Hematopoietic multipotent progenitor cell treated with erythropoietin and hydrocortisone succinate and interleukin-3 and kit ligand, for 6 days (in vitro differentiated cells): ENCODE measurements at regions not wholly inside any gene's neighbourhood (a gene's known extent, or its start where the extent isn't known, plus 50 kb on each side); places are given as distances from the start of the nearest gene placed in this dataset.
A peak's percentile ranks its signal among the peaks of the same experiment; 100 is the strongest.
"Not testable (repeated sequence)": the region's sequence is repeated elsewhere in the genome, so short reads cannot be mapped to it uniquely, and the experiment has no call there.

Experiments
- DNase-seq: peaks from one replicate; pipeline ENCODE4 v3.0.0-alpha.2; 2015

DNA sequence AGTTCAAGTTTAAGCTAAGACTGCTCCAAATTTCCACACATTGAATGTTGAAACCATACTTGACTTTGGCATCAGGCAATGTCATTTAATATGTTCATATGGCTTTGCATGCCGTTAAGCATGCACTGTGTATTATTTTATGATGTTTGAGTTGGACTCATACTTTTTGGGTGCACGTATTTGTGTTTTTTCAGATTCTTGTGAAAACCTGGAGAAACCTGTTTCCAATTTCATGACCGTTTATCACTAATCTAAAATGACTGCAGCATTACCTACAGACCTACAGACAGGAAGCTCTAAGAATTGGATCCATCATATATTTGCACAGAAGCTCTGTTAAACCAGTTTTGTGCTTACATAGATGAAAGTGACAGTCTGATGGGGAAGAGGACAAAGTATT is 1093.0 kb upstream of the INTU start:
- DNase-seq = no peak

DNA sequence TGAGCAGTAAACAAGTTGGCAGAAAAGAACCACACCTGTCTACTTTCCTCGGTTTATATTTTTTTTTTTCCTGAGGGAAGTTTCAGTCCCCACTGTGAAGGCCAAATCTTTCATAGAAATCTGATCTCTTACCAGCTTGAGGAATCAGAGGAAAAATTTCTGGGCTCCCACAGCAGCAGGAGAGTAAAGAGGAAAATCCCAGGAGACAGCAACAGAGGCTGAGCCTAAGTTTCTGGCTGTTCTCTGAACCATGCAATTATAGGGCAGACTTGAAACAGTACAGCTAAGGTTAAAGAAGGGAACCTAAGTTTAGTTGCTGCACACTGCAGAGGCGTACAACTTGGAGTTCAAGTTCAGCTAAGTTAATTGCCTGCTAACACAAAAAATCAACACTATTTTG is 1090.9 kb upstream of the INTU start:
- DNase-seq = no peak

DNA sequence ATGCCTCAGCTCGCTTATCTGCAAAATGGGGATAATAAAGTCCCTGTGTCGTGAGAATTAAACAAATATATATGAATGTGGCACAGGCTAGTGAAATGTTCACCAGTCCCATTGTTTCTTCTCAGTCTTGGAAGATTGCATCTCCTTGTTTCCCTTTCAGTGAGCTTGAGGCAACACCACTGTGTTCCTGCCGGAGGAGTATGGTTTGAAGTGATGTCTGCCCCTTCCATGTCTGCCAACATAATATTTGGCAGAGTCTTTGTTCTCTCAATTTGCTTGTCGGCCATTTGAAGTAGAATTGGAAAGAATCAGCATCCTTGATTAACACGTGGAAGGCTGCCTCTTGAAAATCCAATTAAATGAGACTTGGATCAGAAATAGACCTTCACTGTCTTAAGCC is 1088.5 kb upstream of the INTU start:
- no peak for DNase-seq

DNA sequence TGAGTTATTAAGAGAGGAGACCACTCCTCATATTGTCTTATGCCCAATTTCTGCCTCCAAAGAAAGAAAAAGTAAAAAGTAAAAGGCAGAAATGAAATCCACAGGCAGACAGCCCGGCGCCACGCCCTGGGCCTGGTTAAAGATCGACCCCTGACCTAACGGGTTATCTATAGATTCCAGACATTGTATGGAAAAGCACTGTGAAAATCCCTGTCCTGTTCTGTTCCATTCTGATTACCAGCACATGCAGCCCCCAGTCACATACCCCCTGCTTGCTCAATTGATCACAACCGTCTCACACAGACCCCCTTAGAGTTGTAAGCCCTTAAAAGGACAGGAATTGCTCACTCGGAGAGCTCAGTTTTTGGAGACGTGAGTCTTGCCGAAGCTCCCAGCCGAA is 1086.6 kb upstream of the INTU start:
- DNase-seq = not testable (repeated sequence)

DNA sequence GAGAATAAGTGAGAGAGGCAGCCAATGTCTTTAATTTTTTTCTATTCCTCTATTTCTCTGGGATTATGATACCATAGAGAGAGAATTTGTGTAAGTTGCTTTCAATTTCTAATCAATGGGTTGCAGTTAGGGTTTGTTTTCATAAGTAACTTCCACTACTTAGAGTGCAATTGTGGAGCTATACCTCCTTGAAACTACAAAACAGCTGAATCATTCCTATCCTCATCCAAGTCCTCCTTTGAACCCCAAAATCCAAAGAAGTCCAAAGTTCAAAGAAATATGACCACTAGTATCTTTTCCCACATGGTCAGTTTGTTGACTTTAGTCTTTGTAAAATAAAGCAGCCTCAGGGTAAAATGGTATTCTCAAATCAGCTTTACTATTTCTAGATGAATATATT is 1085.4 kb upstream of the INTU start:
- no peak for DNase-seq

DNA sequence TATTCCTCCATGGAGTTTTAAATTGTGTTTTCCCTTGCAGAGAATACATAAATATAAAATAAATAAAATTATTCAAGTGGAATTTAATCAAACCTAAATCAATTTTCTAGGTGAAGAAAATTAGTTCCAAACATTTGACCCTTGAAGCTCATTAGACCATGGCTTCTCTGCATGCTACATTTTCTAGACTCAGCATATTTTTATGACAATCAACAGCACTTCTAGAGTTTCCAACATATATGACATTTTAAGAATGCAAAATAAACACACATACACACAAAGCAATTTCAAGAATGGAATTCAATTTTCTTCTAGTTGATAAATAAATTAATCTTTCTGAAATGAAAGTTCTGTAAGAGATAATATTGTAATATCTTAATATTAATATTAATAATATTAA is 1083.9 kb upstream of the INTU start:
- DNase-seq = no peak

DNA sequence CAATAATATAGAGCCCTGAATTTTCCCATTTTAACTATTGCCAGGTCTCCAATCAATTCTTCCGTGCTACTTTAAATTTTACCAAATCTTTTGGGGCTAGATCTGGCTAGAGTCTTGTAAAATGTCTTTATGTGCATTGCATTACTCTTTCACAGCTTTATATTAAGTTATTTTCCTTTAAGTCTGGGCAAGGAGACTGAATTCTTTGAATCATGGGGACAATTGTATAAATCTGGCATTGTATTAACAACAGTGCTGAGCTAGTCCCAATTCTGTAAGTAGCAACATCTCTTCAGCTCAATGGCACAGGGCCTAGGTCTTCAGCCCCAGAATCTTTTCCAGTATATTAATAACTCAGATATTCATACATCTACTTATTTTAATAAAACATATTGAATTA is 1080.4 kb upstream of the INTU start:
- no peak for DNase-seq

DNA sequence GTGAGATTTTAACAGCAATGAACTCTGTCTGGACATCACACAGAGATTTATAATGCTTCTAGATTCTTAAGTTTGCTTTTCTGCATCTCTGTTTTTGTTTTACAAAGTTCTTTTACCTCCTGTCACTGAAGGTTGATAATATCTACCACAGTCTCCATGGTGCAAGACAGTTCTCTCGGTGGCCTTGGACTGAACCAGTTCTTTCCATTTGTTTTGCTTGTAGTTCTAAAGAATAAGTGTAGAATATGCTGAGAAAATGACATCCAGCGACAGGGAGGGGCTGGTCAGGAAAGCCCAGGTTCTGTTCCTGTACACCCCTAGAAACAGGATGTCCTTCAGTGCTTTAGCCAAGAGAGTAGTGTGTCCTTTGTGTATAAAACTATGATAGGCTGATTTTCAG is 1079.5 kb upstream of the INTU start:
- DNase-seq = no peak

DNA sequence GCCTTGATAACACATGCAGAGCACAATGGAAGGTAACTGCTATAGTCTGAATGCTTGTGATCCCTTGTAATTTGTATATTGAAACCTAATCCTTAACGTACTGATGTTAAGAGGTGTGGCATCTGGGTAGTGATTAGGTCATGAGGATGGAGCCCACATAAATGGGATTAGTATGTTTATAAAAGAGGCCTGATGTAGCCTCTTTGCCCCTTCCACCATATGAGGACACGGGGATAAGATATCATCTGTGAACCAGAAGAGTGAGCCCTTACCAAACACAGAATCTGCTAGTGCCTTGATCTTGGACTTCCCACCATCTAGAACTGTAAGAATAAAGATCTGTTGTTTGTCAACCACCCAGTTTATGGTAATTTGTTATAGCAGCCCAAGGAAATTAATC is 1074.2 kb upstream of the INTU start:
- DNase-seq = no peak

DNA sequence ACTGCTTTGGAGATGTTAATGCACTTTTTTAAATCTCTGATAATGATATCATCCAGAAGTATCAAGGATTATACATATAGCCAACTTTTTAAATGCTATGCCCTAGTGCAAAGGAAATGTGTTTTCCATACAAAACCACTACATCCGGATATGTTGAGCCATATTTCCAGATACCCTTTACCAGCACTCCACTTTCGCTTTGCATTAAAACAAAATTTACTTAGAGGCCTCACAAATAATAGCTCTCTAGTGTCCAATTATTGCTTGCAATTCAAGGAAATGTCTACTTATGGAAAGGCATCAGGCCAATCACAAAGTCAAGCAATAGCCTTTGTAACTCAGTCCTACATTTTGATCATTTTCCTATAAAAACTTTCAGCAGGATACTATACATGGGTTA is 1072.8 kb upstream of the INTU start:
- DNase-seq = no peak

DNA sequence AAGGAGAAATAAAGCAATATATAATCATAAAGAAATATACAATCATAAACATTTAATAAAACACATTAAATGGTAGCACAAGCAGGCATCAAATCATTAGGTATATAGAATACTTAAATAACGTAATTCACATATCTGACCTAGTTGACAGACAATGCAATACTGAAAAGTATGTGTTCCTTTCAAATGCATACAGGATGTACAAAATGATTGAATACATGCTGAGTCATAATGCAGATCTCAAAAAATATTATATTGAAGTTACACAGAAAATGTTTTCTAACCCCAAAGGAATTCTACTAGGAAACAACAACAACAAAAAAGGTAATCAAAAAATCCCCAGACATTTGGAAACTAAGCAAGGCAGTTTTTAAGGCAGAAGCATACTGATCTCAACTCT is 1072.0 kb upstream of the INTU start:
- no peak for DNase-seq

DNA sequence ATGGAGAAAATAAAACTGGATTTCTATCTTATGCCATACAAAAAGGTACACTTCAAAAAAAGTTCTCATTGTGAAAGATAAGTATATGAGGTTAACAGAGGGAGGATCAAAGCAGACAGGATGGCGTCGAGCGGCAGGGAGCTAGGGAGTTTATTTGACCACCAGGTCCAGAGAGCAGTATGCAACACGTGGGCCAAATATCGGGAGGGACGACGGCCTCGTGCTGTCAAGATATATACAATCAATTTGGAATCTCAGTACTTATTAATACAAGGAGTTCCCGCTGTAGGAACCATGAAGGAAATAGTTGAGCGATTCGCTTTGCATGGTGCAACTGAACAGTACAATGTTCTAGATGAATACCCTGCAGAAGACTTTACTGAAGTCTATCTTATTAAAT is 1069.4 kb upstream of the INTU start:
- no peak for DNase-seq

DNA sequence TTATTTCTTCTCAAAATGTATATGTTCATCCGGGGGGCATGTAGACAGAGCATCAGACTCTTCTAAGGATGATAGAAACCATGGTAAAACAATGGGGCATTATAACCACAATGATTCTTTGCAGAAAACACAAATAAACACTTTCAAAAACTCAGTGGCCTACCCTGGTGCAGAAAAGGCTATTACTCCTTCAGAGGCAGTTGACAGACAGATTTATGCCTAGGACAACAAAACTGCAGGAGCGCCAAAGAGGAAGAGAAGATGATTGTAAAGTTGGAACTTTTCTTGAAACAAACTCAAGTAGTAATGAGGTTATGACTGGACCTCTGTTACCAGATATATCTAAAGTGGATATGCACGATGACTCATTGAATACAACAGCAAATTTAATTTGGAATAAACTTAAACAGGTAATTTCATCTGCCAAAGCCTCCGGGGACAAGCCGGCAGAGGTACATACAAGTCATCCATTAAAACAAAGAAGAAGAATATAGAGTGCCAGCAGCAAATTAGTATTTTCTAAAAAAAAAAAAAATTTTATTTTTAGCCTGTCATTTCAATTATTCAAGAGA is 1068.4 kb upstream of the INTU start:
- no peak for DNase-seq

DNA sequence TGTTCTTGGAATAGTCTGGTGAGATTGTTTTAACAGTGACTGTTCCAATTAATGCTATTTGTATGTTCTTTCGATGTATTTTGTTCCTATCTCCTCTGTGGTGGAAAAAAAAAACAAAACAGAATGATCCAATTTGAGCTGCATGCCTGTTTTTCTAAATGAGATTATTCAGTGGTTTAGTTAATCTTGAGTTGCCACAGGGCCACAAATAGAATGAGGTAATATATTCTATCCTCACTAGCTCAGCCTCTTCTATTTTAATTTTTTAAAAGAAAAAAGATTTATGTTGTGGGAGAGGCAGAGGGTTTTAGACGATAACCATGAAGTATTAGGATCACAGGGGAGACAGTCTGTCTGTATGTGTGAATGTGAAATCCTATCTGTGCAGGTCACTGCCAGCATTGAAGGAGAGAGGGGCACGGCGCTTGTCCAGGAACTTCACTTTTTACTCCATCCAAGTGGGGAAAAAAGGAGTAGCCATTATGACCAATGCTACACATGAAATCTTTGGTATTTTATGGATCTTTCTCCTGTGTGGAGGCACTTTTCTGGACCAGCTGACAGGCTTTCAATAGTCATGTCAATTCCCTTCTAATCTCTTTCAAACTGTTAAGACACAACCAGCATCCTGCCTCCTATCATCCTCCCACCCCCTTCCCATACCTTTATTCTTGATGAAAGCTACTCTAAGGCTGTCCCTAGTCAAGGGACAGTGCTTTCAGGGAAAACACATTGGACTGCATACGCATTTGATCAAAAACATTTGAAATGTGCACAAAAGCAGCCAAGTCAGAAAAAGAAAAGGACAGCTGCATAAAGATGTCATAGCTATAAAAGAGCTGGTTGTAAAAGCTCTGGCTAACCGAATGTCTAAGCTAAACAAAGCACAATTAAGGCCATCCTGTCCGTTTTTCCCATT is 1063.8 kb upstream of the INTU start:
- DNase-seq = no peak

DNA sequence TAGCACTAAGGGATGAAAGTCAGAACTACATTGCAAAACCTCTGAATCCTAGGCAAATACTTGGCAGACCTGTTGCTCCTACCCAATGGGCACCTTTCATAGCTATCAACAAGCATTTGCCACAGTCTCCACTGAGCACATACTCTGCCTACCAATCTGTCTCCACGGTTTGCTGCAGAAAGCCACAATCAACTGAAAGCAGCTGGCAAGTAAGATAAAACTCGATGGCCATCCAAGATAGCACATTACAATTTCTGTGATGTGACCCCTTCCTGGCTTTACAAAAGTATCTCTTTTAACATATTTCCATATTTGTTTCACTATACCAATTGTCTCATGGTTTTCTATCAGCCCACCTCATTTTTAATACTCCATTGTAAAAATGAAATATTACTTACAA is 1060.5 kb upstream of the INTU start:
- DNase-seq = peak; percentile 5

DNA sequence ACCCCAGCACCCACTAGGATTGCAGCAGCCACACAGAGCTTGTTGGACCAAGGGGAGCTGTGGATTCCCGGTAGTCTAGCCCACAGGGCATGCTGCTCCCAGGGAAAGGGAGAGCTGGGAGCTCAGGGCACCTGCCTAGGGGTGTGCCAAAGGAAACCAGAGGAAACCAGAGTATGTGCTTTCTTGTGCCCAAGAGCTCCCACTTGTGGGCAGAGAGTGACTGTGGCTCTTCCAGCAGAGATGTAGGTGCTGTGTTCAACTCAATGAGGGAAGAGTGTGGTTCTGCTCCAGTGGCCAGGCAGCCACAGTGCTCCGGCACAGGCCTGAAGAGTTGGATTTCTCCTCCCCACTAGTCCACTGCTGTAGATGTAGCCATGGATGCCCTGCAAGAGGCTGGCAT is 1050.0 kb upstream of the INTU start:
- no peak for DNase-seq

DNA sequence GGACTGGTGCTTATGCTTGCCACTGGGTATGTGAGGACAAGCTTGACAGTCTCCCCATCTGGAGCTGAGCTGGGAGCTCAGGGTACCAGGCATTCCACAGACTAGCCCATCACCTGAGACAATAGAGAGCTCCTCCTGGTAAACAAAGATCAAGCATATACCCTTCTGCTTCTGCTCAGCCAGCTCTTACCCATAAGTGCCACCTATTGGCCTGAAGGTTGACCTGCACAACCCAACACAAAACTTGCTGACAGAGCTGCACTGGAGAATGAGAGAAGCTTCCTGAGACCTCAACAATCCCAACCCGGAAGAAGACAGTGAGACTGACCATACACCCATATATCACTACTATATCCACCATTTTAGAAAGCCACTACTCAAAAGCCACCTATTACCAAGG is 1049.2 kb upstream of the INTU start:
- peak; percentile 3 for DNase-seq

DNA sequence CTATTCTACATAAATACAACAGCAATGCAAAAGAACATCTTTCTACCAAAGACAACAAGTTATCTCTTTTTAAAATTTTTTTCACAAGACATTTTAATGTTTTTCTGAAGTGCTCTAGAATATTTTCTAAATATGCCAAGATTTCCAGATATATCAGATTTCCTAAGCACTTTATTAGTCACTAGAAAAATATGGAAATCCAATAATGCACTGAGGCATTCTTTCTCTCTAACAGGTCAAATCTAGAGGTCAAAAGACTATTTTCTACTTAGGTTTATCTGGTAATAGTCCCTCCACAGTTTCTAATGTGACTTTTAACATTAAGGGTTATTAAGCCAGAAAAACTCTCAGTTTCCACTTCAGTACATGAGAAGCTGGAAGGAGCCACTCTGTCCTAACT is 1041.2 kb upstream of the INTU start:
- no peak for DNase-seq

DNA sequence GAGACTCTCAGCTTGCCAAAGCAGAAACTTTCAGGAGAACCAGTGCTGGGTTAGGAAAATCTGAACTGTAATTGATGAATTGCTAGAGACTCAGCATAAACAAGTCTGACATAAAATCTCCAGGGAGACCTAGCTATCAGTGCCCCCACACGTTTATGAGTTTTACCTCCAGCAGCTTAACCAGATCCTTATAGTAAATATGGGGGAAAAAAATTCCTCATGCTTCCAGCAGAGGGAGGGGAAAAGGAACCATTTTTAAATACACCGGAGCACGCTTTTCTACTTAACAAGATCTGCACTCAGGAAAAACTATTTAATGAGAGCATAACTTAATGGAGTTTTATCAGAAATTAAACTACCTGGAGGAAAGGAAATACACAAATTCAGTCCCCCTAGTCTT is 1040.7 kb upstream of the INTU start:
- DNase-seq = no peak

DNA sequence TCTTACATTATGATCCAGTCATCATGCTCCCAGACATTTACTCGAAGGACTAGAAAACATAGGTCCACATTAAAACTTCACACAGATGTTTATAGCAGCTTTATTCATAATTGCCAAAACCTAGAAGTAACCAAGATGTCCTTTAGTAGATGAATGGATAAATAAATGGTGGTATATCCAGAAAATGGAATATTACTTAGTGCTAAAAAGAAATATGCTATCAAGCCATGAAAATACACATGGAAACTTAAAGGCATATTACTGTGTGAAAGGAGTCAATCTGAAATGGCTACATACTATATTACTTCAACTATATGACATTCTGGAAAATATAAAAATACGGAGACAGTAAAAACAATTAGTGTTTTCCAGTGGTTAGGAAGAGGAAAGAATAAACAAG is 1039.1 kb upstream of the INTU start:
- no peak for DNase-seq

DNA sequence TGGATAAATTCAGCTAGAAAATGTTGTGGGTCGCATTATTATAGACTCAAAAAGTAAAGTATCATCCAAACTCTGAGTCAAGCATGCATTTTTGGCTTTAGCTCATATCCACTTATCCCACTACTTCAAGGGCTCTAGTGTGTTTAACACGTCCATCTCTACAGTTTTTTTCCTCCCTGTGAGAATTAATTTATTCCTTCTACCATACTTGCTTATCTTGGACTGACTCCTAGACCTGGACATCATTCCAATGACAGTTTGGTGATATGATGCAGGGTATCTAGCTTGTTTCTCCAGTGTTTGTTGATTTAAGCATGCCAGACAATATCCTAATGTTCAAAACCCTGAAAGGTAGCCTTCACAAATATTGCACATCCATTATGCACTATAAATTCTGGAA is 1037.1 kb upstream of the INTU start:
- no peak for DNase-seq

DNA sequence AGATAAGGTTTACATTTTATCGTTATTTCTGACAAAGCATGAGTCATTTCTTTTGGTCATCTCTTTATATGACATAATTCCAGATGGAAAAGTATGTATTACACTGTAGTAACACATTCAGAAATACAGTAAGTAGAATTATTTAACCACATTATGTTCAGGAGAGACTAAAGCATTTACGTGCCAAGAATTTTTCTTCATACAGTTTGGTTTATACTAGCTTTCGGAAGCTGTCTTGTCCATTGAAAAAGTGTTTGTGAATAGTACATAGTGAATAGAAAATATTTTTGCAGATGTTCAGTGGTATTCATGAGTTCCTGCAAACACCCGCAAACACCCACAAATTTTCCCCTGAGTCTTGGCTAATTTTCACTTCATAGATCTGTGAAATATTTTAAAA is 1033.0 kb upstream of the INTU start:
- DNase-seq = no peak

DNA sequence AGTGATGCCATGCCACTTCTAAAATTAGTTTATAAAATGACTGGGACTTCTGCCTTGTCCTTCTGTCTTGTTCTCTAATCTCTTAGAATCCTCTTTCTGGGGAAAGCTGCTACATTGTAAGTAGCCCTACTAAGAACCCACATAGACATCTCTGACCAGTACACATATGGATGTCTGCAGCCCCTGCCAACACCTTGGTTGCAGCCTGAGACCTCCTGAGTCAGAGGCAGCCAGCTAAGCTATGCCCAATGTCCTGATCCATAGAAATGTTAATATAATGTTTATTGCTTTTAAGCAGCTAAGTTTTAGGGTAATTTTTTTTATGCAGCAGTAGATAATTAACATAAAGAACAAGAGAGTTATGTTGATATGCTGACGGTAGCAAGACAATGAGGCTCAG is 1029.5 kb upstream of the INTU start:
- no peak for DNase-seq

DNA sequence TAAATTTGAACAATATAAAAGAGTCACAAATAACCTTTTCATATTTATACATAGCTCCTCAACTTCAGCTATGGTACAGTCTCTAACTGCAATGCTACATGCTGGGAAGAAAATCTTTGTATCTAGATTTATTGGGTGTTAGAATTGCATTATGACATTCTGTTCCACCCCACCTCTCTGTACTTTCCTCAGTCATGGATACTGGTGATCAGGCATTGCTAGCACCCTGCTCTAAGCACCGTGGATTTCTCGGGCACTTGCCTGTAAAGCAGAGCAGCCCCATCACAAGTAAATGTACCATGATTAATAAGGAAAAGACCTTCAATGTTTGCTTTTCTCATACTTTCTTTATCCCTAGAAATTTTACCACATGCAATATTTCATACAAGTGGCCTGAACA is 1028.9 kb upstream of the INTU start:
- no peak for DNase-seq

DNA sequence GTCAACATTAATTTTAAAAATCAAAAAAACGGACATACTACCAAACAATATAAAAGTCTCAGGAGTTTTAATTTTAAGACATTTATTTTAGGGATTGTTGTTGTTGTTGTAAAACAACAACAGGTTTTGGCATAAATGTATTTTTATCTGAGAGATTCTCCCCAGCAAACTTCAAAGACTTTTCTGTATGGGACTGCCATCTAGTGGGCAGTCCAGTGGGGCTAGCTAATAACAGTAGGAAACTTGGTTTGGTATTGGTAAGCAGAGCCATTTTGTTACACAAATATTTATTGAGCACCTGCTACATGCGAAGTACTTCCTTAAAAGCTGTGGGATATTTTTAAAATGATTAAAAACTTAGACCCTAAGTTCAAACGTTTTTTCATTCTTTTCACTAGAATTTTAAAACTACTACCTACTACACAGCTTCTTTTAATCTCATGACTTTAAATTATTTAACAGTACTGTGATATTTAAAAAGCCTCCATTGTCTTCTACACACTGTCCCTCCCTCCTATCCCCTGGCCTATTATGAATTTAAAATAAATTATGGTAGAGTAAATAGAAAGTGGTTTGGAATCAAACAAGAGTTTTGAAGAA is 1028.4 kb upstream of the INTU start:
- peak; percentile 51 for DNase-seq
